Umbilical cord (tissue), 1 donor: ENCODE measurements at regions not wholly inside any gene's neighbourhood (a gene's known extent, or its start where the extent isn't known, plus 50 kb on each side); places are given as distances from the start of the nearest gene placed in this dataset.

Experiments
- DNase-seq: peaks from one replicate; pipeline ENCODE4 v3.0.0-alpha.2; 2015; ENCODE audit warnings: low spot score

GRCh38 chr16:6517020-6517720, 815.5 kb upstream of the RBFOX1 start:
- DNase-seq = no peak

- no peak for DNase-seq
Measured at GRCh38 chr16:6512512-6512911, 820.1 kb upstream of the RBFOX1 start.

DNA sequence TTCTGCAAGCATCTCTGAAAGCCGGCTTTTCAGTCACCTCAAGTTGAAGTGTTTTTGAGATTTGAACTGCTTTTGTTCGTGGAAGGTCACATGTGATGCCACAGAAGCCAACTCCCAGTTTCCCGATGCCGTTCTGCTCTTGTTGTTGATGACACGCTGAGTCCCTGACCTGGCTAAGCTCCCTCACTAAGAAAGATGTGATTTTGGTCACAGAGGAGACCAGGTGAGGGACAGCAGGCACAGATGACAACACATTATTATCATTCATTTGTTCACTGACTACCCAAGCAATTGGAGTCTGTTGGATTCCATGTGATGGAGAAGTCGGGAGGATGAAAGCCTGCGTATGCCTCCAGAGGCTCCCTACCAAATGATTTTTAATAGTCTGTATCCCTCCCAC, 822.4 kb upstream of the RBFOX1 start:
- no peak for DNase-seq

DNA sequence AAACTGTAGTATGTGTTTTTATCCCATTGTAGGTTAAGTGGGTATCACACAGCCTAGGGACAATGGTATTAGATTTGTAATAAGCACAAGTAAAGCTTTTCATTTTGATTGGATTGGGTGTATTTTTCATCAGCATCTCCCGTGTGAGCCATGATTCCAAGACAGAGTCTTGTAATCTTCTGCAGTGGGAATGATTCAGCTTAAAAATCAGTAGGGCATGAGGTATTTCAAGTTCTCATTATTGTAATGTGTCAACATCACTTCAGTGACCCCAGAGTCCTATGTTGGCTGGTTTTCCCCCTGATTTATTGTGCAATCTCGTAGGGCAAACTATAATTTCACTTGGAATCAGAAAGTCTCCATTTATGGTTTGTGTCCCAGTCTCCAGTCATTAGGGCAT, 833.2 kb upstream of the RBFOX1 start:
- DNase-seq = no peak

- no peak for DNase-seq
Measured at GRCh38 chr16:6498858-6499257, 833.8 kb upstream of the RBFOX1 start.

DNA sequence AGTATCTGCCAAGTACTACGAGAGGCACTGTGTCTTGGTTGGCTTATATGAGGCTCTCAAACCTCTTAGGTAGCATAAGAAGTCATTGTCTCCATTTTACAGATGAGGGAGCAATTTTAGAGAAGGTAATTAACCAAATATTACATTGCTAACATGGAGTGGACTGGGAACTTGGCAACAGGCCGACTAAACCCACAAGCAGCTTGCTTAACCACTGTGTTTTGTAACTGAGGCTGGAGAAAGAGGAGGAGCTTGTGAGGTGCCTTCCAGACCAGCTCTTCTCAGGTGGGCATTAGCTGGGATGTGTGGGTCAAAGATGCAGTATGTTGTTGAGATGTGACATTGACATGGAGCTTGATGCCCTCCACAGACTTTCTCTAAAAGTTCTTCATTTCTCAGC, 835.6 kb upstream of the RBFOX1 start:
- no peak for DNase-seq

DNA sequence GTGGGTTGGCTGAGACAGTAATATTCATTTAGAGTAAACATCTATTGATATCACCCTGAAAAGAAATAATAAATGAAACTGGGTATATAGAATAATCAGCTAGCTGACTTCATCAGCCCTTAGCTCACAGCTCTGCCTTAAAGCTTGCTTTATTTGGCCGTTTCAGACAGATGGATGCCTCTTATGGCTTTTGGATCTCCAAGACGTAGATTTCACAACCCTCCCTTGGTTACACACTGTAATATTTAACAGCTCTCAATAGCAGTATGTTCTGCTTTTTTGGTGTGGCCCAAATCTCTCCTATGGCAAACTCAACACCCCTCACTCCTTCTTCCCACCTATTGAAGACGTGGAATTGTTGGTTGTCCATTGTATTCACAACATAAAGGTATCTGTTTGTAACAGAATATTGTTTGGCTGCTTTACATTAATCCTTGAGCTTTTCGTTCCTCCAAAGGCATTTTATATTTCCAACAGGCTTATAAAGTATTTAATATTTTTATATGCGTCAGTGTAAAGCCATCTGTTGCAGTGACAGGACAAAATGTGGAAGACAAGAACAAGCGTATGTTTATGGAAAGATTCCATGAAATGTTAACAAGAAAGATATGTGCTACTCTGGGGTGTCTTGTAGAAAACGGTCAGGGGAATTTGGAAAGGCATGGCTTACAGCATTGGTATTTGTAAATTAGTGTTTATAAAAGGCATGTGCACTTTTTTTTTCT, 837.0 kb upstream of the RBFOX1 start:
- DNase-seq = no peak

- DNase-seq = no peak
Measured at GRCh38 chr16:6494716-6495115, 837.9 kb upstream of the RBFOX1 start.

DNA sequence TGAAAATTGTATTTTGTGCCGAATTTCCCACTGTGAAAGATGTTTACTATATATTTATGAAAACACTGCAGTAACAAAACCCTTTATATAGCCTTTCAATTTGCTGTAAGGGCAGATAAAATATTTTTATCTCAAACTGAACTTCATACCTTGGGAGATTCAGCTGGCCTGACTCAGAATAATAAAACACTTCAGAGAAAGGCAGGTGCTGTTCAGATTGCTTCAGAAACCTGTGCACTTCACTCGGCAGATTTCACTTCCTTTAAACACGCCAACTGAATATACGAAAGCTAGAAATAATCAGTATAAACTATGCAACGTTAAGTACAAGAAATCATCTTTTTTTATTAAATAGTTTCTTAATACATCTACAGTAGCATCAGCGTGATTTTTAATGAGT, 839.1 kb upstream of the RBFOX1 start:
- DNase-seq = no peak

- DNase-seq = no peak
Measured at GRCh38 chr16:6492742-6493141, 839.9 kb upstream of the RBFOX1 start.

GRCh38 chr16:6484935-6485334, 847.7 kb upstream of the RBFOX1 start:
- no peak for DNase-seq

- DNase-seq = no peak
Measured at GRCh38 chr16:6484081-6484480, 848.6 kb upstream of the RBFOX1 start.

- DNase-seq = no peak
Measured at GRCh38 chr16:6483469-6484033, 849.1 kb upstream of the RBFOX1 start.

GRCh38 chr16:6482696-6483468, 849.8 kb upstream of the RBFOX1 start:
- no peak for DNase-seq

GRCh38 chr16:6481894-6482293, 850.8 kb upstream of the RBFOX1 start:
- no peak for DNase-seq

GRCh38 chr16:6453742-6454141, 878.9 kb upstream of the RBFOX1 start:
- no peak for DNase-seq

- no peak for DNase-seq
Measured at GRCh38 chr16:6447021-6447790, 885.4 kb upstream of the RBFOX1 start.

DNA sequence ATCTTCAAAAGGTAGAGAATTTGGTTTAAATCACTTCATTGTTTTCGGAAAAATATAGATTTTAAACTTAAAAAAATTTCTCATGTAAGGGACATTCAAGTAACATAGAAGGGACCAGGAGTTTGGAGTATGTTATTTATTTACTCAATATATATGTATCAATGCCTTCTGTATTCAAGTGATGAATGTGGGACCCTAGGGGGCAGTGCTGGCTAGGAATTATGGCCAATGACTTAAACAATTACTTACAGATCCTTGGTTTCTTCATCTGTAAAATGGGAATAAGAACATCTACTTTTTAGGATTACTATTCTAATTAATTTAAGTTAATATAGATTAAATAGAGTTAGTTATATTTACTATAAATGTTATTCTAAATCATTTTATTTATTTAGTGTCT, 886.3 kb upstream of the RBFOX1 start:
- no peak for DNase-seq

GRCh38 chr16:6439129-6439528, 893.5 kb upstream of the RBFOX1 start:
- no peak for DNase-seq

DNA sequence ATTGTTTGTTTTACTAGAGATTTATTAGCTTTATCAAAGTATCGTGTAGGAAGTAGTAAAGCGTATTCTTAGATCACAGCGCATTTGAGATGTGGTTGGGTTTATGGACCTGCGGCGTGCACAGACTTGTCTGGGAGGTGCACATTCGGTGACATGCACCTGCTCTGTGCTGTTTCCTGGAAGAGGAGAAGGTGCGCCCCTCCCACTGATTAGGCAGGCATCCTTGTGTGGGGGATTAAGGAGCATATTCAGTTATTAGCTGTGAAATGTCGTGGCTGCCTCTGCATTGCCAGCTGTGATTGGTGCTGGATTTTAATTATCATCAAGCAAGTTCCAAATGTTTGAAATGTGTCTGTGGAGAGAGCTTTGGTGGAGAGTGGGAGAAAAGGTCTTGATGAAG, 903.8 kb upstream of the RBFOX1 start:
- no peak for DNase-seq

DNA sequence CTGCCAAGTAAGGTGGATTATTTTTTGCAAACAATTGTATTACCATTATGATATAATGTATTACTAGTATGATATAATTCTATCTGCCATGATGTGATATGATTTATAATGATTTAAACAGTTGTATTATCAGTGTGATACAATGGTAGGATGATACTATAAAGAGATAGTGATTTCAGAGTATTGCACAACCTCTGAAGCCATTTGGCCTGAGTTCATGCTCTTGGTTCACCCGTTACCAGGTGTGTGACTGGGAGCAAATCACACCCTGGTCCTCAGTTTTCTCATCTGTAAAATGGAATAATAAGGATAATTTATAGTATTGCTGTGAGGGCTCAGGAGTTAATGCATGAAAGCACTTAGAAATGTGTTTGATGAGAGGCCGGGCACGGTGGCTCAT, 905.0 kb upstream of the RBFOX1 start:
- no peak for DNase-seq

- DNase-seq = no peak
Measured at GRCh38 chr16:6407596-6407995, 925.0 kb upstream of the RBFOX1 start.
